HUES64 (cell line): ENCODE measurements at regions not wholly inside any gene's neighbourhood (a gene's known extent, or its start where the extent isn't known, plus 50 kb on each side); places are given as distances from the start of the nearest gene placed in this dataset.

Source experiments
- H3K27ac ChIP-seq: 2 replicates; pipeline ENCODE4 v1.7.0; 2013; ENCODE audit warnings: low read depth, low read length, inconsistent platforms
- H3K27me3 ChIP-seq: 2 replicates; pipeline ENCODE4 v1.6.1; 2013; ENCODE audit warnings: mild to moderate bottlenecking, low read length; ENCODE audit not compliant: insufficient read depth
- H3K36me3 ChIP-seq: 2 replicates; pipeline ENCODE4 v1.6.1; 2013; ENCODE audit warnings: mild to moderate bottlenecking, low read length; ENCODE audit not compliant: insufficient read depth
- H3K4me1 ChIP-seq: 2 replicates; pipeline ENCODE4 v1.6.1; 2013; ENCODE audit warnings: mild to moderate bottlenecking, low read length, moderate library complexity; ENCODE audit not compliant: insufficient read depth
- H3K4me3 ChIP-seq: 2 replicates; pipeline ENCODE4 v1.5.1; 2013; ENCODE audit warnings: mild to moderate bottlenecking, low read length, moderate library complexity
- H3K9ac ChIP-seq: 2 replicates; pipeline ENCODE4 v1.6.1; 2013; ENCODE audit warnings: mild to moderate bottlenecking, low read depth, low read length
- H3K9me3 ChIP-seq: 2 replicates; pipeline ENCODE4 v1.6.1; 2013; ENCODE audit warnings: low read depth, low read length; ENCODE audit not compliant: insufficient read depth
- WGBS: fragments of 150-250, 120-280 bp; methylation state at CpG from one replicate; pipeline ENCODE4 v1.1.7; 2013; ENCODE audit warnings: missing lambda C conversion rate; 5-methylcytosine and 5-hydroxymethylcytosine counted together

DNA sequence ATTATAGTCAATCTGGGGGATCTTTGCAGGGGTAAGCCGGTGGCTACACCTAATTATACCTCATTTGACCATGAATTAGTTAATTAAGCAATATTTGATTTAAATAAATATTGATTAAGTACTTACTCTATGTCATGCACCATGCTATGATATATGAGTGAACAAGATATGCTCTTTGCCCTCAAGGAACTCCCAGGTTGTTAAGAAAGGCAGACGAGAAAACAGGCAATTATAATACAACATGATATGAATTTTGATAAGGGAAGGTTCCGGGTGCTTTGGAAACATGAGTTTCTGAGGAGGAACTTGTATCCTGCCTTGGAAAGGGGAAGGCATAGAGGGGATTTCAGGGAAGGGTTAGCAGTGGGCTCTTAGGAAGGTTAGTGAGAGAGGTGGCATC lies 412.9 kb downstream of the WDR72 start:
- H3K9me3 ChIP-seq: no peaks in the 10 kb centered on the region
- H3K4me1 ChIP-seq: peaks cover 8% of the 10 kb centered on the region; the same call in 1 of the 2 replicates
- H3K4me3 ChIP-seq: no peak overlapping the region
- no peak overlapping the region for H3K27ac ChIP-seq
- no peaks in the 10 kb centered on the region for H3K36me3 ChIP-seq
- no peaks in the 10 kb centered on the region for H3K27me3 ChIP-seq
- WGBS: 99% methylated on average over 2 of the region's 3 CpGs
- no peak overlapping the region for H3K9ac ChIP-seq

- Histone ChIP-seq H3K36me3 (no peaks in the 10 kb centered on the region), H3K4me1 (no peaks in the 10 kb centered on the region), H3K9ac (no peak overlapping the region), H3K4me3 (no peak overlapping the region), H3K27me3 (no peaks in the 10 kb centered on the region), H3K27ac (no peak overlapping the region), H3K9me3 (no peaks in the 10 kb centered on the region)
- WGBS: 86% methylated on average over 3 of the region's 3 CpGs
Measured at GRCh38 chr15:53331328-53332190, 427.9 kb downstream of the WDR72 start.

- Histone ChIP-seq H3K9ac (no peak overlapping the region), H3K27me3 (no peaks in the 10 kb centered on the region), H3K4me1 (peaks cover 2% of the 10 kb centered on the region; the same call in 1 of the 2 replicates), H3K27ac (no peak overlapping the region), H3K9me3 (no peaks in the 10 kb centered on the region), H3K36me3 (no peaks in the 10 kb centered on the region), H3K4me3 (no peak overlapping the region)
- 73% methylated on average over 1 of the region's 1 CpG for WGBS
Measured at GRCh38 chr15:53328341-53328740, 431.1 kb downstream of the WDR72 start.

DNA sequence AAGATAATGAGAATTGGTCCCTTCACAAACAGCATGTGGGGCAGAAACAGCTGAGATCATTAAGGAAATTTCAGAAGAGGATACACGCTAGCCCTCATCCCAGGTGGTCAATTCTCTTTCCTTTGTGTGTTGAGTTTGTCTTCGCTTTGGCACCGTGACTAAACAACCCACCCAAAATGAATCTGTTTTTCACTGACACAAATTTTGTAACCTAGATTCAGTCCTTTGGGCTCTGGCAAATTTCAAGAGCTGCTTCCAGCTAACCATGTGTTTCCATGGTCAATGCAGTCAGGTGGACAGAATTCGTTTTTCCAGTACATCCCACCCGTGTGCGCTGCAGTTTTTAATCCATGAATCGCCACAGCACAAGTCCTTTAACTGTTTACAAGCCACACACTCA lies 435.4 kb downstream of the WDR72 start:
- WGBS: 91% methylated on average over 7 of the region's 7 CpGs
- H3K9ac ChIP-seq: no peak overlapping the region
- H3K27me3 ChIP-seq: no peaks in the 10 kb centered on the region
- H3K4me1 ChIP-seq: peaks cover 4% of the 10 kb centered on the region; the same call in 1 of the 2 replicates
- no peak overlapping the region for H3K27ac ChIP-seq
- H3K9me3 ChIP-seq: no peaks in the 10 kb centered on the region
- H3K36me3 ChIP-seq: no peaks in the 10 kb centered on the region
- no peak overlapping the region for H3K4me3 ChIP-seq

DNA sequence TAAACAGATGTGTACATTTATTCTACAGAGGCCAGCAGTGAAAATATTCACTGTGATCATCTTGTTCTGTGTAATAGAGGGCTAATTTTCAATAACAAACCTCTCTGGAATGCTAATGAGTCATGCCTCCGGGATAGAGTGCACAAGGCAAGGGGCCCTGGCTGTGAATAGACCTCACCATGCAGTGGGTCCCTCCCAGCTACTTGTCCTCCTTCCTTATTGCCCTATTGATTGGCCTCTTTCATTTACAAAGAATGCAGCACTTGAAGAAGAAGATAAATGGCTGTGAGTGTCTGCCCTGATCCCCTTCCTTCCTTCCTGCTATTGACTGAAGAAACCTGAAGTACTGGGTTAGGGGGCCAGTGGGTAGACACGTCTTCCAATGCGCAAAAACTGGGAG lies 436.3 kb downstream of the WDR72 start:
- Histone ChIP-seq H3K9ac (no peak overlapping the region), H3K9me3 (no peaks in the 10 kb centered on the region), H3K27me3 (no peaks in the 10 kb centered on the region), H3K4me1 (peaks cover 4% of the 10 kb centered on the region; the same call in 1 of the 2 replicates), H3K4me3 (no peak overlapping the region), H3K27ac (no peak overlapping the region), H3K36me3 (no peaks in the 10 kb centered on the region)
- WGBS: 73% methylated on average over 3 of the region's 3 CpGs

- H3K36me3 ChIP-seq: no peaks in the 10 kb centered on the region
- WGBS: 91% methylated on average over 5 of the region's 5 CpGs
- H3K9me3 ChIP-seq: no peaks in the 10 kb centered on the region
- no peak overlapping the region for H3K27ac ChIP-seq
- H3K27me3 ChIP-seq: no peaks in the 10 kb centered on the region
- H3K4me1 ChIP-seq: peaks cover 4% of the 10 kb centered on the region; the same call in 1 of the 2 replicates
- H3K4me3 ChIP-seq: no peak overlapping the region
- no peak overlapping the region for H3K9ac ChIP-seq
Measured at GRCh38 chr15:53320816-53321215, 438.6 kb downstream of the WDR72 start.

GRCh38 chr15:53312707-53313106 lies 446.8 kb downstream of the WDR72 start:
- no peaks in the 10 kb centered on the region for H3K27me3 ChIP-seq
- no peak overlapping the region for H3K9ac ChIP-seq
- no peaks in the 10 kb centered on the region for H3K9me3 ChIP-seq
- H3K4me1 ChIP-seq: peaks cover 23% of the 10 kb centered on the region
- WGBS: 27% methylated on average over 3 of the region's 3 CpGs
- no peak overlapping the region for H3K4me3 ChIP-seq
- no peaks in the 10 kb centered on the region for H3K36me3 ChIP-seq
- H3K27ac ChIP-seq: no peak overlapping the region

DNA sequence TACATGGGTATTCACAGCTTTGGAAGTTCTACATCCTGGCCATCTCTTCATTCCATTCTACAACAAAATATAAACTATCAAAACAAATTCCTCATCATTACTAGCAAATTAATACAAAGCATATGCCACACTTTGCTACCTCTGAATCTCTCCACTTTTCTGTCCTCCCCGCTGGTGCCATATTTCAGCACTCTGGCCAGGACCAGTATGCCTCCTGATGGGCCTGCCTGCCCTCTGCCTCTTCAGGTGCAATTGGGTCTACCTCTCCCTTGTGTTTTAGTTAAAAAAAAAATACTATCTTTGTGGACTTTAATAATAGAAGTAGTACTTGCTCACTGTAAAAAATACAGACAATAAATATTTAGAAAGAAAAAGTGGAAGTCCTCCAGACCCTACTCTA lies 448.8 kb downstream of the WDR72 start:
- Histone ChIP-seq H3K4me1 (peaks cover 28% of the 10 kb centered on the region), H3K4me3 (no peak overlapping the region), H3K36me3 (no peaks in the 10 kb centered on the region), H3K27me3 (no peaks in the 10 kb centered on the region), H3K9me3 (no peaks in the 10 kb centered on the region), H3K27ac (no peak overlapping the region), H3K9ac (no peak overlapping the region)
- WGBS: 86% methylated on average over 1 of the region's 1 CpG

GRCh38 chr15:53307952-53308624 lies 451.4 kb downstream of the WDR72 start:
- Histone ChIP-seq H3K4me1 (peaks cover 22% of the 10 kb centered on the region), H3K9me3 (no peaks in the 10 kb centered on the region), H3K27ac (no peak overlapping the region), H3K9ac (no peak overlapping the region), H3K4me3 (no peak overlapping the region), H3K27me3 (no peaks in the 10 kb centered on the region), H3K36me3 (no peaks in the 10 kb centered on the region)
- 76% methylated on average over 5 of the region's 5 CpGs for WGBS

GRCh38 chr15:53305554-53305953 lies 453.9 kb downstream of the WDR72 start:
- no peak overlapping the region for H3K27ac ChIP-seq
- H3K36me3 ChIP-seq: no peaks in the 10 kb centered on the region
- no peaks in the 10 kb centered on the region for H3K27me3 ChIP-seq
- H3K9ac ChIP-seq: no peak overlapping the region
- H3K4me1 ChIP-seq: peaks cover 16% of the 10 kb centered on the region
- 89% methylated on average over 1 of the region's 2 CpGs for WGBS
- H3K4me3 ChIP-seq: no peak overlapping the region
- no peaks in the 10 kb centered on the region for H3K9me3 ChIP-seq

GRCh38 chr15:53305101-53305500 lies 454.4 kb downstream of the WDR72 start:
- no peak overlapping the region for H3K4me3 ChIP-seq
- no peak overlapping the region for H3K27ac ChIP-seq
- H3K4me1 ChIP-seq: peaks cover 16% of the 10 kb centered on the region
- 90% methylated on average over 1 of the region's 1 CpG for WGBS
- no peaks in the 10 kb centered on the region for H3K9me3 ChIP-seq
- H3K27me3 ChIP-seq: no peaks in the 10 kb centered on the region
- H3K36me3 ChIP-seq: no peaks in the 10 kb centered on the region
- H3K9ac ChIP-seq: no peak overlapping the region
